Neural crest cell (in vitro differentiated cells): ENCODE measurements at regions not wholly inside any gene's neighbourhood (a gene's known extent, or its start where the extent isn't known, plus 50 kb on each side); places are given as distances from the start of the nearest gene placed in this dataset.

Source experiments
- DNase-seq: peaks from one replicate; pipeline ENCODE4 v3.0.0; 2021; ENCODE audit warnings: low read depth, mixed read lengths, low spot score
- H3K27ac Mint-ChIP-seq: one replicate; pipeline ENCODE4 v1.8.0; 2021; ENCODE audit warnings: mild to moderate bottlenecking, mixed read lengths; ENCODE audit not compliant: unreplicated experiment
- H3K27me3 Mint-ChIP-seq: 2 replicates; pipeline ENCODE4 v1.8.0; 2021; ENCODE audit warnings: low read depth, mild to moderate bottlenecking, mixed read lengths
- H3K36me3 Mint-ChIP-seq: 2 replicates; pipeline ENCODE4 v1.8.0; 2021; ENCODE audit warnings: low read depth, mild to moderate bottlenecking, mixed read lengths
- H3K4me1 Mint-ChIP-seq: 2 replicates; pipeline ENCODE4 v1.8.0; 2021; ENCODE audit warnings: mixed read lengths
- H3K4me3 Mint-ChIP-seq: one replicate; pipeline ENCODE4 v1.8.0; 2021; ENCODE audit warnings: mild to moderate bottlenecking, mixed read lengths
- H3K9me3 Mint-ChIP-seq: 2 replicates; pipeline ENCODE4 v1.8.0; 2021; ENCODE audit warnings: mixed read lengths
- TF ChIP-seq, protein P1 (sequence below): fragments of 200-600 bp; sonication (generic); conservative IDR thresholded peaks from 2 replicates; pipeline ENCODE4 v1.5.0; 2021; ENCODE audit warnings: antibody characterized with exemption, mild to moderate bottlenecking

- no peaks in the 10 kb centered on the region for H3K27me3 Mint-ChIP-seq
Measured at GRCh38 chr13:50527612-50528509, 315.6 kb downstream of the DLEU7 start.

DNA sequence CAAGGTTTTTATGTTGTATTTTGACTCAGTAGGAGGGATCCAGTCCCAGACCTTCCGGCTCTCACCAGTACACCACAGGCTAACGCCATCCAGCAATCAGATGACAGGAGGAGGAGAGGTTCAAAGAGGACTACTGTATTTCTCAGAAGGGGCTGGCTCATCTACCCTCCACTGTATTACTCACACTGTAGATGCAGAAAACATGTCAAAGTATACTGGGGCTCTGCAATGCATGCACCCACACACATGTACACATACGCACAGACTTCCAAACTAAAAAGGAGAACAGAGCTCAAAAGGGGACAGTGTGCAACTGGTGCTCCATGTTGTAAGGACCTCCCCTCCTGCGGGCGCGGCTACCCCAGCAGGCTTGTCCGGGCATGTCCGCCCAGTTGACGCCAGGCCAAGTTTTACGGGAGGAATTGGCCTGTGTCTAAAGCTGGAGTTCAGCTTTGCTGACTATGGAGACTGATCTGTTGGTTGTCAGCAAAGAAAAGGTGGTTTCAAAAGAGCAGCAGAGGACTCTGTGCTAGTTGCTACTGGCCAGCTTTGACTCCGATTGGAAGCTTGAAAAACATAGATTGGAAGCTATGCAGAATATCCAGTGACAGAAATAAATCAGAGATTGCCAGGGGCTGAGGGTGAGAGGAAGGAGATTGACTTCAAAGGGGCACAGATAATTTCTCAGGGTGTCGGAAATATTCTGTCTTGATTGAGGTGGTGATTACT is 314.2 kb downstream of the DLEU7 start:
- TF ChIP-seq, protein P1, sequence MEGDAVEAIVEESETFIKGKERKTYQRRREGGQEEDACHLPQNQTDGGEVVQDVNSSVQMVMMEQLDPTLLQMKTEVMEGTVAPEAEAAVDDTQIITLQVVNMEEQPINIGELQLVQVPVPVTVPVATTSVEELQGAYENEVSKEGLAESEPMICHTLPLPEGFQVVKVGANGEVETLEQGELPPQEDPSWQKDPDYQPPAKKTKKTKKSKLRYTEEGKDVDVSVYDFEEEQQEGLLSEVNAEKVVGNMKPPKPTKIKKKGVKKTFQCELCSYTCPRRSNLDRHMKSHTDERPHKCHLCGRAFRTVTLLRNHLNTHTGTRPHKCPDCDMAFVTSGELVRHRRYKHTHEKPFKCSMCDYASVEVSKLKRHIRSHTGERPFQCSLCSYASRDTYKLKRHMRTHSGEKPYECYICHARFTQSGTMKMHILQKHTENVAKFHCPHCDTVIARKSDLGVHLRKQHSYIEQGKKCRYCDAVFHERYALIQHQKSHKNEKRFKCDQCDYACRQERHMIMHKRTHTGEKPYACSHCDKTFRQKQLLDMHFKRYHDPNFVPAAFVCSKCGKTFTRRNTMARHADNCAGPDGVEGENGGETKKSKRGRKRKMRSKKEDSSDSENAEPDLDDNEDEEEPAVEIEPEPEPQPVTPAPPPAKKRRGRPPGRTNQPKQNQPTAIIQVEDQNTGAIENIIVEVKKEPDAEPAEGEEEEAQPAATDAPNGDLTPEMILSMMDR, result no peak
- H3K4me3 Mint-ChIP-seq, result no peak overlapping the region
- H3K27ac Mint-ChIP-seq, result no peak overlapping the region
- peaks cover 6% of the 10 kb centered on the region for H3K9me3 Mint-ChIP-seq
- H3K27me3 Mint-ChIP-seq, result no peaks in the 10 kb centered on the region
- H3K36me3 Mint-ChIP-seq, result peaks cover 10% of the 10 kb centered on the region
- DNase-seq, result no peak
- H3K4me1 Mint-ChIP-seq, result peaks cover 9% of the 10 kb centered on the region

More at GRCh38 chr13:50527612-50528509, 315.6 kb downstream of the DLEU7 start:
- no peak overlapping the region for H3K27ac Mint-ChIP-seq
- H3K9me3 Mint-ChIP-seq, result no peaks in the 10 kb centered on the region
- TF ChIP-seq, protein P1, result no peak
- H3K36me3 Mint-ChIP-seq, result peaks cover 5% of the 10 kb centered on the region
- no peak overlapping the region for H3K4me3 Mint-ChIP-seq
- DNase-seq, result no peak
- H3K4me1 Mint-ChIP-seq, result peaks cover 9% of the 10 kb centered on the region

GRCh38 chr13:50531917-50532899 is 311.3 kb downstream of the DLEU7 start:
- Mint-ChIP-seq H3K4me3 (no peak overlapping the region), H3K9me3 (peaks cover 25% of the 10 kb centered on the region), H3K27me3 (no peaks in the 10 kb centered on the region), H3K36me3 (peaks cover 30% of the 10 kb centered on the region), H3K27ac (no peak overlapping the region), H3K4me1 (peaks cover 9% of the 10 kb centered on the region)
- DNase-seq, result no peak
- TF ChIP-seq, protein P1, result peak; percentile 67

DNA sequence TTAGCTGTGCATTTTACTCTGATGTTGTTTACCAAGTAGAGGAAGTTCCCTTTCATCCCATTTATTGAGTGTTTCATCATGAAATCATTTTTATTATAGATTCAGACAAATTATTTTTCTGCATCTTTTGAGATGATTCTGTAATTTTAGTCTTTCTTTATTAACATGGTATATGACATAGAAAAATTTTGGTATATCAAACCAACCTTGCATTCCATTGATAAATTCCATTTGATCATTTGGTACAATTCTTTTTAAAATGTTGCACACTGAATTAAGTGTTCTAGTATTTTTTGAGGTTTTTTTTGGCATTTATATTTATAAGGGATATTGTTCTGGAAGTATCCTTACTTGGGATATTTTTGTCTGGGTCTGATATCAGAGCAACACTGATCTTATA is 308.4 kb downstream of the DLEU7 start:
- Mint-ChIP-seq H3K27me3 (no peaks in the 10 kb centered on the region), H3K9me3 (peaks cover 31% of the 10 kb centered on the region), H3K27ac (no peak overlapping the region), H3K36me3 (peaks cover 39% of the 10 kb centered on the region), H3K4me3 (no peak overlapping the region), H3K4me1 (no peaks in the 10 kb centered on the region)
- TF ChIP-seq, protein P1, result no peak
- no peak for DNase-seq

GRCh38 chr13:50537029-50537428 is 306.5 kb downstream of the DLEU7 start:
- H3K4me1 Mint-ChIP-seq, result no peaks in the 10 kb centered on the region
- H3K27ac Mint-ChIP-seq, result no peak overlapping the region
- H3K4me3 Mint-ChIP-seq, result no peak overlapping the region
- H3K36me3 Mint-ChIP-seq, result peaks cover 40% of the 10 kb centered on the region
- no peaks in the 10 kb centered on the region for H3K27me3 Mint-ChIP-seq
- peaks cover 35% of the 10 kb centered on the region for H3K9me3 Mint-ChIP-seq
- TF ChIP-seq, protein P1, result no peak
- DNase-seq, result no peak
